ENCODE measurements at regions not wholly inside any gene's neighbourhood (a gene's known extent, or its start where the extent isn't known, plus 50 kb on each side); places are given as distances from the start of the nearest gene placed in this dataset.

DNA sequence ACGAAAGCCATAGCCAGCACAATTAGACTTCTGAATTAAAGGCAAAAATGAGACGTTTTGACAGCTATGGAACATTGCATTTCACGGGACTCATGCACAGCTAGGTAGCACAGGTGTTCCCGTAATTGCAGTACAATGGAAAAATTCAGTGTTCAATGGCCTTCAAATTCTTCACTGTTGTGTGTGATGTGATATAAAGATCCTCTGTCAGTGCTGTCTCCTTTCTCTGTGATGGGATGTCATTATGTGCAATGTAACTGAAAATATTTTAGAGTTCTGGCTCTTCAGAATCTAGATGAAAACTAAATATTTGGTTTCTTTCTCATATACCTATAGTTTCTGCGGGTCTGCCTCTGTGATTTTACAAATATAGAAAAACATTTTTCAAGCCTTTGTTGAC lies 1599.7 kb downstream of the MRPL39 start:
- Histone ChIP-seq H3K36me3 (ENCODE audit: insufficient read depth, low read length) (no peaks in the 10 kb centered on the region), H3K4me3 (ENCODE audit: low read length in 2 of 2) (no peak overlapping the region), H3K9me3 (ENCODE audit: control insufficient read depth in 1 of 2, low read length in 2 of 2) (no peaks in the 10 kb centered on the region), H3K27ac (ENCODE audit: low read depth, low read length) (no peak overlapping the region), H3K4me1 (ENCODE audit: insufficient read depth, low read length) (no peaks in the 10 kb centered on the region), H3K27me3 (ENCODE audit: insufficient read depth, low read length) (no peaks in the 10 kb centered on the region)
- Mint-ChIP-seq H3K4me3 (no peak overlapping the region), H3K36me3 (no peaks in the 10 kb centered on the region), H3K4me1 (no peaks in the 10 kb centered on the region), H3K27me3 (no peaks in the 10 kb centered on the region), H3K27ac (peak overlapping the region in 1 of 7 donors; percentile 29), H3K9me3 (peaks cover 0 to 13% (median 0%) of the 10 kb centered on the region in 8 donors)
- DNase-seq = no peak
- ChIA-PET CTCF (ENCODE audit: partially characterized antibody) (no interaction called here), POLR2A (ENCODE audit: partially characterized antibody) (no interaction called here)
- intact Hi-C loops (cut with micrococcal nuclease) = no loop called here

GRCh38 chr21:23986987-23987386 lies 1620.3 kb downstream of the MRPL39 start:
- CTCF ChIA-PET (ENCODE audit: partially characterized antibody) = no interaction called here
- Mint-ChIP-seq H3K9me3 (peaks cover 0 to 7% (median 0%) of the 10 kb centered on the region in 8 donors), H3K27ac (no peak overlapping the region), H3K4me1 (no peaks in the 10 kb centered on the region), H3K4me3 (no peak overlapping the region), H3K36me3 (no peaks in the 10 kb centered on the region), H3K27me3 (no peaks in the 10 kb centered on the region)
- Histone ChIP-seq H3K27me3 (ENCODE audit: insufficient read depth, low read length) (no peaks in the 10 kb centered on the region), H3K4me3 (ENCODE audit: low read length in 2 of 2) (no peak overlapping the region), H3K4me1 (ENCODE audit: insufficient read depth, low read length) (no peaks in the 10 kb centered on the region), H3K9me3 (ENCODE audit: control insufficient read depth in 1 of 2, low read length in 2 of 2) (no peaks in the 10 kb centered on the region), H3K27ac (ENCODE audit: low read depth, low read length) (no peak overlapping the region), H3K36me3 (ENCODE audit: insufficient read depth, low read length) (no peaks in the 10 kb centered on the region)
- intact Hi-C loops (cut with micrococcal nuclease) = no loop called here
- POLR2A ChIA-PET (ENCODE audit: partially characterized antibody) = no interaction called here
- no peak for DNase-seq

- Mint-ChIP-seq H3K4me1 (no peaks in the 10 kb centered on the region), H3K4me3 (no peak overlapping the region), H3K9me3 (peaks cover 0 to 9% (median 0%) of the 10 kb centered on the region in 8 donors), H3K27ac (no peak overlapping the region), H3K27me3 (no peaks in the 10 kb centered on the region), H3K36me3 (no peaks in the 10 kb centered on the region)
- ChIA-PET POLR2A (ENCODE audit: partially characterized antibody) (no interaction called here), CTCF (ENCODE audit: partially characterized antibody) (no interaction called here)
- Histone ChIP-seq H3K27ac (ENCODE audit: low read depth, low read length) (no peak overlapping the region), H3K36me3 (ENCODE audit: insufficient read depth, low read length) (no peaks in the 10 kb centered on the region), H3K4me1 (ENCODE audit: insufficient read depth, low read length) (no peaks in the 10 kb centered on the region), H3K4me3 (ENCODE audit: low read length in 2 of 2) (no peak overlapping the region), H3K9me3 (ENCODE audit: control insufficient read depth in 1 of 2, low read length in 2 of 2) (no peaks in the 10 kb centered on the region), H3K27me3 (ENCODE audit: insufficient read depth, low read length) (no peaks in the 10 kb centered on the region)
- no peak for DNase-seq
- intact Hi-C loops (cut with micrococcal nuclease) = no loop called here
Observed at GRCh38 chr21:23986214-23986613, 1621.1 kb downstream of the MRPL39 start.

- Mint-ChIP-seq H3K36me3 (no peaks in the 10 kb centered on the region), H3K4me3 (no peak overlapping the region), H3K27ac (no peak overlapping the region), H3K9me3 (peaks cover 0 to 8% (median 1%) of the 10 kb centered on the region in 8 donors), H3K4me1 (no peaks in the 10 kb centered on the region), H3K27me3 (no peaks in the 10 kb centered on the region)
- H3K27ac ChIP-seq (ENCODE audit: low read depth, low read length) = no peak overlapping the region
- intact Hi-C loops (cut with micrococcal nuclease) = no loop called here
- DNase-seq = no peak
- H3K4me1 ChIP-seq (ENCODE audit: insufficient read depth, low read length) = no peaks in the 10 kb centered on the region
- CTCF ChIA-PET (ENCODE audit: partially characterized antibody) = no interaction called here
- no peaks in the 10 kb centered on the region for H3K9me3 ChIP-seq (ENCODE audit: control insufficient read depth in 1 of 2, low read length in 2 of 2)
- no peaks in the 10 kb centered on the region for H3K27me3 ChIP-seq (ENCODE audit: insufficient read depth, low read length)
- H3K36me3 ChIP-seq (ENCODE audit: insufficient read depth, low read length) = no peaks in the 10 kb centered on the region
- POLR2A ChIA-PET (ENCODE audit: partially characterized antibody) = no interaction called here
- no peak overlapping the region for H3K4me3 ChIP-seq (ENCODE audit: low read length in 2 of 2)
Observed at GRCh38 chr21:23982546-23982945, 1624.7 kb downstream of the MRPL39 start.

GRCh38 chr21:23977971-23978370 lies 1629.3 kb downstream of the MRPL39 start:
- H3K36me3 Mint-ChIP-seq = no peaks in the 10 kb centered on the region
- CTCF ChIA-PET (ENCODE audit: partially characterized antibody) = no interaction called here
- no peak for DNase-seq

DNA sequence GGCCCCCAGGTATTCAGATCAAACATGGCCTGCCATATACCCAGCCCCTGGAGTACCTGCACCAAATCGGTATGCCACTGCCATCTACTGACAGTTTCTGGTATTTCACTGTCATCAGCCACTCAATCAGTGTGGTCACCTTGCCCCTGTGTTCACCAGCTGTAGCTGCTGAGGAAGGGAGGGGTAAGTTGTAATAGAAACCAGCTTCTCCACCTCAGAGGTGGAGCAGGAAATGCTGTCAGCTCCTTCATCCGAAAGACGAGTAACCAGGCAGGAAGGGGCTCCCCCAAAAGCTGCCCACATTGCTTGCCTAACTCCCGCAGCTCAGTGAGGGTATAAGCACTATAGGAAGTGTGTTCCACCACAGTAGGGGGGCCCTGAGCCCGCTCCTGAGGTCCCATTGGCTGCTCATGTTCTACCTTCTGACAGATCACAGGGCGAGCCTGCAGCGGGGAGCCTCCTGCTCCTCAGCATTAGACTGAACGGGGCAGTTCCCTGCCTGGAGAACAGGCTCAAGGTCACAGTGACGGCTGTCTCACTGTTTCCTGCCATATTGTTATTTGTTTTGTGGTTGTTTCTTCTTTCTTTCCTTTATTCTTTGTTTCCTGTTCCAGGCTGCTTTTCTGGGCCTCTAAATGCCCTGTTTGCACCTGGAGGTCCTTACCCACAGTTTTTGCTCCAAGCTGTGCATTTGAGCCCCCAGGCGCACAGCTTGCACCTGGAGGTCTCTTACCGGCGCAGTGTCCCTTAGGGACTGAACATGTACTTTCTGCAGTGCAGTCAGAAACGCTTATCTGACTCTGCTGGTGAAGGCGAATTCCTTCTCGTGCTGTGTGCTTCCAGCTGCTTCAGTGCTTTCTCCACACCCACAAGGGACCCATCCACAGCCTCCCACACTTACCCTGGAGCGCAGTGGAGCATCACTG lies 1638.3 kb downstream of the MRPL39 start:
- H3K27me3 ChIP-seq (ENCODE audit: insufficient read depth, low read length) = no peaks in the 10 kb centered on the region
- H3K4me3 Mint-ChIP-seq = peak overlapping the region; percentile 45 to 80 (median 72)
- no peak overlapping the region for H3K4me3 ChIP-seq (ENCODE audit: low read length in 2 of 2)
- DNase-seq = peak; percentile 74 to 84 (median 81)
- no peaks in the 10 kb centered on the region for H3K36me3 ChIP-seq (ENCODE audit: insufficient read depth, low read length)
- no peaks in the 10 kb centered on the region for H3K27me3 Mint-ChIP-seq
- H3K27ac Mint-ChIP-seq = peak overlapping the region; percentile 57 to 90 (median 84)
- CTCF ChIA-PET (ENCODE audit: partially characterized antibody) = interaction anchor here (0.6 to 1.9 kb wide), 8 partner anchors 11 to 120 kb away, joined by 3 to 9 read pairs (median 3); no protein-coding TSS in a partner anchor
- H3K4me1 Mint-ChIP-seq = peaks cover 14 to 21% (median 19%) of the 10 kb centered on the region in 4 donors
- H3K9me3 ChIP-seq (ENCODE audit: control insufficient read depth in 1 of 2, low read length in 2 of 2) = no peaks in the 10 kb centered on the region
- no peaks in the 10 kb centered on the region for H3K36me3 Mint-ChIP-seq
- peaks cover 13% of the 10 kb centered on the region for H3K4me1 ChIP-seq (ENCODE audit: insufficient read depth, low read length)
- H3K27ac ChIP-seq (ENCODE audit: low read depth, low read length) = peak overlapping the region; percentile 31
- intact Hi-C loops (cut with micrococcal nuclease) = loop anchor here (1.0 kb wide), 1 partner anchor 116 kb away; no protein-coding TSS in a partner anchor
- POLR2A ChIA-PET (ENCODE audit: partially characterized antibody) = no interaction called here
- peaks cover 0 to 2% (median 0%) of the 10 kb centered on the region in 8 donors for H3K9me3 Mint-ChIP-seq

More at GRCh38 chr21:23977971-23978370, 1629.3 kb downstream of the MRPL39 start:
- H3K9me3 ChIP-seq (ENCODE audit: control insufficient read depth in 1 of 2, low read length in 2 of 2) = no peaks in the 10 kb centered on the region
- Mint-ChIP-seq H3K27ac (no peak overlapping the region), H3K9me3 (peaks cover 0 to 4% (median 0%) of the 10 kb centered on the region in 8 donors), H3K4me1 (no peaks in the 10 kb centered on the region), H3K4me3 (no peak overlapping the region), H3K27me3 (no peaks in the 10 kb centered on the region)
- POLR2A ChIA-PET (ENCODE audit: partially characterized antibody) = no interaction called here
- H3K4me3 ChIP-seq (ENCODE audit: low read length in 2 of 2) = no peak overlapping the region
- H3K27me3 ChIP-seq (ENCODE audit: insufficient read depth, low read length) = no peaks in the 10 kb centered on the region
- no peak overlapping the region for H3K27ac ChIP-seq (ENCODE audit: low read depth, low read length)
- H3K36me3 ChIP-seq (ENCODE audit: insufficient read depth, low read length) = no peaks in the 10 kb centered on the region
- no peaks in the 10 kb centered on the region for H3K4me1 ChIP-seq (ENCODE audit: insufficient read depth, low read length)
- intact Hi-C loops (cut with micrococcal nuclease) = no loop called here

- Histone ChIP-seq H3K4me3 (ENCODE audit: low read length in 2 of 2) (no peak overlapping the region), H3K27me3 (ENCODE audit: insufficient read depth, low read length) (no peaks in the 10 kb centered on the region), H3K9me3 (ENCODE audit: control insufficient read depth in 1 of 2, low read length in 2 of 2) (no peaks in the 10 kb centered on the region), H3K27ac (ENCODE audit: low read depth, low read length) (no peak overlapping the region), H3K4me1 (ENCODE audit: insufficient read depth, low read length) (peaks cover 13% of the 10 kb centered on the region), H3K36me3 (ENCODE audit: insufficient read depth, low read length) (no peaks in the 10 kb centered on the region)
- H3K36me3 Mint-ChIP-seq = no peaks in the 10 kb centered on the region
- ChIA-PET POLR2A (ENCODE audit: partially characterized antibody) (no interaction called here), CTCF (ENCODE audit: partially characterized antibody) (interaction anchor here (1.1 to 1.9 kb wide), 2 partner anchors 32 to 111 kb away, joined by 3 to 8 read pairs; no protein-coding TSS in a partner anchor)
- H3K27me3 Mint-ChIP-seq = no peaks in the 10 kb centered on the region
- peaks cover 14 to 21% (median 19%) of the 10 kb centered on the region in 4 donors for H3K4me1 Mint-ChIP-seq
- peaks cover 0 to 2% (median 0%) of the 10 kb centered on the region in 8 donors for H3K9me3 Mint-ChIP-seq
- H3K4me3 Mint-ChIP-seq = no peak overlapping the region
- peak overlapping the region in 4 of 7 donors; percentile 8 to 90 (median 77) for H3K27ac Mint-ChIP-seq
- intact Hi-C loops (cut with micrococcal nuclease) = loop anchor here (1.0 kb wide), 1 partner anchor 115 kb away; no protein-coding TSS in a partner anchor
- DNase-seq = no peak
Observed at GRCh38 chr21:23968008-23968407, 1639.3 kb downstream of the MRPL39 start.

All from CD4-positive, alpha-beta memory T cell (primary cell).